ENCODE measurements at regions not wholly inside any gene's neighbourhood (a gene's known extent, or its start where the extent isn't known, plus 50 kb on each side); places are given as distances from the start of the nearest gene placed in this dataset.
"Not testable (repeated sequence)": the region's sequence is repeated elsewhere in the genome, so short reads cannot be mapped to it uniquely, and the experiment has no call there.

GRCh38 chr3:19815805-19816204, 118.2 kb downstream of the EFHB start:
- Histone ChIP-seq H3K36me3 (ENCODE audit: insufficient read depth, low read length, poor library complexity, severe bottlenecking) (no peaks in the 10 kb centered on the region), H3K4me1 (ENCODE audit: insufficient read depth, low read length, poor library complexity, severe bottlenecking) (no peaks in the 10 kb centered on the region), H3K4me3 (ENCODE audit: low read depth, low read length, poor library complexity, severe bottlenecking) (no peak overlapping the region), H3K27me3 (replicated peaks; ENCODE audit: insufficient read depth, low read depth, low read length, poor library complexity) (no peaks in the 10 kb centered on the region), H3K9me3 (ENCODE audit: low read depth, low read length, poor library complexity, severe bottlenecking) (no peaks in the 10 kb centered on the region), H3K27ac (ENCODE audit: low read depth, low read length, poor library complexity, severe bottlenecking) (no peak overlapping the region)
- TF ChIP-seq CTCF (conservative IDR thresholded peaks at IDR 0.05; ENCODE audit: low read depth, low read length) (no peak), EZH2 (IDR thresholded peaks at IDR 0.05; ENCODE audit: borderline replicate concordance, low read depth, low read length, poor library complexity, severe bottlenecking) (no peak)
- CTCF ChIA-PET = no interaction called here
- POLR2A ChIA-PET (ENCODE audit: low non-redundant PET) = no interaction called here
- intact Hi-C loops (cut with micrococcal nuclease; ENCODE audit: unreplicated experiment) = no loop called here
- BruUV-seq (replicated peaks) = no TSS peak
- no peak for DNase-seq (ENCODE audit: low spot score)

DNA sequence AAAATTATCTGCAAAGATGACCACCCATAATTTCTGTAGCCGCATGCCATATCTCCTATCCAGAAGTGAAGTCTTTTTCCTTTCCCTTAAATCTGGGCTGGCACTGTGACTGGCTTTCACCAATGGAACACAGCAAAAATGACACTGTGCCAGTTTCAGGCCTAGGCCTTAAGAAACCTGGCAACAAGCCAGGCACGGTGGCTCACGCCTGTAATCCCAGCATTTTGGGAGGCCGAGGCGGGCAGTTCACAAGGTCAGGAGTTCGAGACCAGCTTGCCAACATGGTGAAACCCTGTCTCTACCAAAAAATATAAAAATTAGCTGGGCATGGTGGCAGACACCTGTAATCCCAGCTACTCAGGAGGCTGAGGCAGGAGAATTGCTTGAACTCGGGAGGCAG, 120.3 kb downstream of the EFHB start:
- CTCF ChIA-PET; POLR2A ChIA-PET (ENCODE audit: low non-redundant PET); H3K36me3 ChIP-seq (ENCODE audit: insufficient read depth, low read length, poor library complexity, severe bottlenecking); DNase-seq (ENCODE audit: low spot score); H3K27ac ChIP-seq (ENCODE audit: low read depth, low read length, poor library complexity, severe bottlenecking); H3K9me3 ChIP-seq (ENCODE audit: low read depth, low read length, poor library complexity, severe bottlenecking); H3K27me3 ChIP-seq (replicated peaks; ENCODE audit: insufficient read depth, low read depth, low read length, poor library complexity); H3K4me3 ChIP-seq (ENCODE audit: low read depth, low read length, poor library complexity, severe bottlenecking); BruUV-seq (replicated peaks); intact Hi-C loops (cut with micrococcal nuclease; ENCODE audit: unreplicated experiment); H3K4me1 ChIP-seq (ENCODE audit: insufficient read depth, low read length, poor library complexity, severe bottlenecking): not testable (repeated sequence)

DNA sequence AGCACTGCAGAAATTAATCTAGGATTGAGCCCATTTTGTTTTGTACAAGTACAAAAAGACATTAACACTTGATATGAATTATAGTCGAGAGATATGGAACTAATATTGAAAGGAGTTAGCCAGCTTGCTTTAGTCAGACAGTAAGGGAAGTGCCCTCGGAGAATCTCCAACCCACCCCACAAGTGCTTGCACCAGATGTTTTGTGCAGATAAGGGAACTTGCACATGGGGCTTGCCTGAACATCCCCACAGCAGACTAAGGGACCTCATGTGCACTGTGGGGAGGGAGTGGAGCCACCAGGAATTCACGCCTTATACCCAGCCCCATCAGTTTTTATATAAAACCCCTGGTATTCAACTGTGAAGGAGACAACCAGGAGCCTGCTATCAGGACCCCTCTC, 122.3 kb downstream of the EFHB start:
- Histone ChIP-seq H3K4me1 (ENCODE audit: insufficient read depth, low read length, poor library complexity, severe bottlenecking) (no peaks in the 10 kb centered on the region), H3K36me3 (ENCODE audit: insufficient read depth, low read length, poor library complexity, severe bottlenecking) (no peaks in the 10 kb centered on the region), H3K9me3 (ENCODE audit: low read depth, low read length, poor library complexity, severe bottlenecking) (no peaks in the 10 kb centered on the region), H3K27ac (ENCODE audit: low read depth, low read length, poor library complexity, severe bottlenecking) (no peak overlapping the region), H3K4me3 (ENCODE audit: low read depth, low read length, poor library complexity, severe bottlenecking) (no peak overlapping the region), H3K27me3 (replicated peaks; ENCODE audit: insufficient read depth, low read depth, low read length, poor library complexity) (no peaks in the 10 kb centered on the region)
- no TSS peak for BruUV-seq (replicated peaks)
- TF ChIP-seq EZH2 (IDR thresholded peaks at IDR 0.05; ENCODE audit: borderline replicate concordance, low read depth, low read length, poor library complexity, severe bottlenecking) (no peak), CTCF (conservative IDR thresholded peaks at IDR 0.05; ENCODE audit: low read depth, low read length) (no peak)
- intact Hi-C loops (cut with micrococcal nuclease; ENCODE audit: unreplicated experiment) = no loop called here
- ChIA-PET POLR2A (ENCODE audit: low non-redundant PET) (no interaction called here), CTCF (no interaction called here)
- no peak for DNase-seq (ENCODE audit: low spot score)

- H3K27ac ChIP-seq (ENCODE audit: low read depth, low read length, poor library complexity, severe bottlenecking) = no peak overlapping the region
- ChIA-PET POLR2A (ENCODE audit: low non-redundant PET) (no interaction called here), CTCF (no interaction called here)
- no peaks in the 10 kb centered on the region for H3K9me3 ChIP-seq (ENCODE audit: low read depth, low read length, poor library complexity, severe bottlenecking)
- intact Hi-C loops (cut with micrococcal nuclease; ENCODE audit: unreplicated experiment) = no loop called here
- no peaks in the 10 kb centered on the region for H3K4me1 ChIP-seq (ENCODE audit: insufficient read depth, low read length, poor library complexity, severe bottlenecking)
- no TSS peak for BruUV-seq (replicated peaks)
- H3K4me3 ChIP-seq (ENCODE audit: low read depth, low read length, poor library complexity, severe bottlenecking) = no peak overlapping the region
- DNase-seq (ENCODE audit: low spot score) = no peak
- no peak for TF ChIP-seq CTCF (conservative IDR thresholded peaks at IDR 0.05; ENCODE audit: low read depth, low read length)
- no peak for TF ChIP-seq EZH2 (IDR thresholded peaks at IDR 0.05; ENCODE audit: borderline replicate concordance, low read depth, low read length, poor library complexity, severe bottlenecking)
- H3K27me3 ChIP-seq (replicated peaks; ENCODE audit: insufficient read depth, low read depth, low read length, poor library complexity) = no peaks in the 10 kb centered on the region
- no peaks in the 10 kb centered on the region for H3K36me3 ChIP-seq (ENCODE audit: insufficient read depth, low read length, poor library complexity, severe bottlenecking)
Observed at GRCh38 chr3:19808834-19809233, 125.2 kb downstream of the EFHB start.
